NCI-H2227 treated with DMSO at 0.1 percent for 48 hours (cell line): ENCODE measurements at regions not wholly inside any gene's neighbourhood (a gene's known extent, or its start where the extent isn't known, plus 50 kb on each side); places are given as distances from the start of the nearest gene placed in this dataset.
"Not testable (repeated sequence)": the region's sequence is repeated elsewhere in the genome, so short reads cannot be mapped to it uniquely, and the experiment has no call there.

ENCODE experiments used
- DNase-seq: peaks from one replicate; lab custom pipeline; 2025; lab: John Stamatoyannopoulos, UW

- DNase-seq: no peak
Measured at GRCh38 chr9:88872192-88872946, 118.9 kb upstream of the S1PR3 start.

- DNase-seq: no peak
Measured at GRCh38 chr9:88873635-88874034, 117.6 kb upstream of the S1PR3 start.

- DNase-seq: no peak
Measured at GRCh38 chr9:88874391-88874790, 116.9 kb upstream of the S1PR3 start.

GRCh38 chr9:88875400-88876120 is 115.7 kb upstream of the S1PR3 start:
- DNase-seq: no peak

GRCh38 chr9:88880199-88880598 is 111.1 kb upstream of the S1PR3 start:
- no peak for DNase-seq

- DNase-seq: not testable (repeated sequence)
Measured at GRCh38 chr9:88884291-88884690, 107.0 kb upstream of the S1PR3 start.

GRCh38 chr9:88886762-88887161 is 104.5 kb upstream of the S1PR3 start:
- not testable (repeated sequence) for DNase-seq

GRCh38 chr9:88889386-88889785 is 101.9 kb upstream of the S1PR3 start:
- DNase-seq: no peak

GRCh38 chr9:88890546-88890945 is 100.7 kb upstream of the S1PR3 start:
- no peak for DNase-seq

- DNase-seq: no peak
Measured at GRCh38 chr9:88891040-88891439, 100.2 kb upstream of the S1PR3 start.

- DNase-seq: no peak
Measured at GRCh38 chr9:88892724-88893123, 98.5 kb upstream of the S1PR3 start.

GRCh38 chr9:88897081-88897480 is 94.2 kb upstream of the S1PR3 start:
- no peak for DNase-seq

GRCh38 chr9:88898039-88898720 is 93.1 kb upstream of the S1PR3 start:
- DNase-seq: no peak

- no peak for DNase-seq
Measured at GRCh38 chr9:88905506-88905905, 85.8 kb upstream of the S1PR3 start.

- DNase-seq: no peak
Measured at GRCh38 chr9:88915916-88916315, 75.4 kb upstream of the S1PR3 start.

- no peak for DNase-seq
Measured at GRCh38 chr9:88916894-88917293, 74.4 kb upstream of the S1PR3 start.

- no peak for DNase-seq
Measured at GRCh38 chr9:88917375-88917774, 73.9 kb upstream of the S1PR3 start.

GRCh38 chr9:88918537-88918936 is 72.7 kb upstream of the S1PR3 start:
- not testable (repeated sequence) for DNase-seq

- no peak for DNase-seq
Measured at GRCh38 chr9:88920645-88921044, 70.6 kb upstream of the S1PR3 start.

GRCh38 chr9:88922091-88922490 is 69.2 kb upstream of the S1PR3 start:
- DNase-seq: no peak

GRCh38 chr9:88923092-88923491 is 68.2 kb upstream of the S1PR3 start:
- no peak for DNase-seq

- no peak for DNase-seq
Measured at GRCh38 chr9:88923653-88924288, 67.5 kb upstream of the S1PR3 start.

GRCh38 chr9:88925481-88925880 is 65.8 kb upstream of the S1PR3 start:
- no peak for DNase-seq
